Mucosa of stomach (tissue), 1 donor: ENCODE measurements at regions not wholly inside any gene's neighbourhood (a gene's known extent, or its start where the extent isn't known, plus 50 kb on each side); places are given as distances from the start of the nearest gene placed in this dataset.

ENCODE experiments used
- H3K27me3 ChIP-seq: one replicate; pipeline ENCODE4 v1.7.0; 2013; ENCODE audit warnings: mild to moderate bottlenecking, low read length; ENCODE audit not compliant: control insufficient read depth, insufficient read depth
- H3K36me3 ChIP-seq: one replicate; pipeline ENCODE4 v1.7.0; 2013; ENCODE audit warnings: low read length; ENCODE audit not compliant: control insufficient read depth, insufficient read depth
- H3K4me1 ChIP-seq: one replicate; pipeline ENCODE4 v1.7.0; 2013; ENCODE audit warnings: mild to moderate bottlenecking, low read length; ENCODE audit not compliant: control insufficient read depth, insufficient read depth
- H3K4me3 ChIP-seq: one replicate; pipeline ENCODE4 v1.7.0; 2013; ENCODE audit warnings: low read length
- H3K9ac ChIP-seq: one replicate; pipeline ENCODE4 v1.7.0; 2013; ENCODE audit warnings: mild to moderate bottlenecking, low read length, moderate library complexity
- H3K9me3 ChIP-seq: one replicate; pipeline ENCODE4 v1.7.0; 2013; ENCODE audit warnings: mild to moderate bottlenecking, low read length, moderate library complexity; ENCODE audit not compliant: control insufficient read depth
- donor health status: Pancreatic carcinoma.

DNA sequence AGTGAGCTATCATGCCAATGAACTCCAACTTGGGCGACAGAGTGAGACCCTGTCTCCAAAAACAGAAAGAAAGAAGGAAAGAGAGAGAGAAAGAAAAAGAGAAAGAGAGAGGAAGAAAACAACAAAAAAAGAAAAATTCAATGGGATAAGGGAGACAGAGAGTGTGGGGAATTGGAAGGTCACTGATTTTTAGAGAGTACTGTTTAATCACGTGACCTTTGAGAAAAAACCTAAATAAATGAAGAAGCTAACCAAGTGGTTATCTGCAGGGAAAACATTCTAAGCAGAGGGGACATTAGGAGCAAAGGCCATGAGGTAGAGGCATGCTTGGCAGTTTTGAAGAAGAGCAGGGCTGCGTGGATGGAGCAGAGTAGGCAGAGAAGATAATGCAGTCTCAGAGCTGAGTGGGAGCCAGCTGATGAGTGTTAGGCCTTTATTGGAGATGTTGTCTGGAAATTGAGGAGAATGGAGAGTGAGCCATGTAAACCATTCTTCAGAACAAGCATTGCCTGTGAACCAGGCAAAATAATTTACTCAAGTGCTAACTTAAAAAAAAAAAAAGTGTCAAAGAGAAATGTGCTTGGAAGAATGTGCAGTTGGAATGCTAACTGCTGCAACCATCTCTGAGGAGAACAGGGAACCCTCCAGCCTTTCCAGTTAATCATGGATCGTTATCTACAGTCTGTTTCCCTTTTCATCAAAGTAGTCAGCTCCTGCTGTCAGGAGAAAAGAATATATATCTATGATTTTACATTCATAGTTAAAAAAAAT is 377.3 kb upstream of the SEMA6D start:
- Histone ChIP-seq H3K27me3 (no peaks in the 10 kb centered on the region), H3K9ac (no peak overlapping the region)

DNA sequence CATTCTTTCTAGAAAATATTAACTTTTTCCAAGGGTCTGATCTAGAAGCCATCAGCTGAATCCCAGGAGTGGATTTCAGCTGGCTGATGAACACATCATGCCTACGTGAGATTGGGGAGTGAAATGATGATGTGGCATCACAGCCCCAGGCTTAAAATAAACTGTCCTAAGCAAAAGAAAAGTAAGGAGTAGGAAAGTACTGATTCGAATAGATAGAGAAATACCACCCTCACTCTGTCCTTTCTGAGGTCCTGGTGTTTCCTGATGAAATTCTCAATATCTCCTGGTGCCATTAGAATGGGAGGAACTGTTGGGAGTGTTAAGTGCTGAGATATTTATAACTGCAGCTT is 376.8 kb upstream of the SEMA6D start:
- Histone ChIP-seq H3K9me3 (no peaks in the 10 kb centered on the region), H3K4me3 (no peak overlapping the region), H3K36me3 (no peaks in the 10 kb centered on the region), H3K27me3 (no peaks in the 10 kb centered on the region), H3K9ac (no peak overlapping the region), H3K4me1 (no peaks in the 10 kb centered on the region)

More for the DNA sequence above, 377.3 kb upstream of the SEMA6D start:
- H3K4me1 ChIP-seq, result no peaks in the 10 kb centered on the region
- H3K36me3 ChIP-seq, result no peaks in the 10 kb centered on the region
- no peaks in the 10 kb centered on the region for H3K9me3 ChIP-seq
- H3K4me3 ChIP-seq, result no peak overlapping the region

DNA sequence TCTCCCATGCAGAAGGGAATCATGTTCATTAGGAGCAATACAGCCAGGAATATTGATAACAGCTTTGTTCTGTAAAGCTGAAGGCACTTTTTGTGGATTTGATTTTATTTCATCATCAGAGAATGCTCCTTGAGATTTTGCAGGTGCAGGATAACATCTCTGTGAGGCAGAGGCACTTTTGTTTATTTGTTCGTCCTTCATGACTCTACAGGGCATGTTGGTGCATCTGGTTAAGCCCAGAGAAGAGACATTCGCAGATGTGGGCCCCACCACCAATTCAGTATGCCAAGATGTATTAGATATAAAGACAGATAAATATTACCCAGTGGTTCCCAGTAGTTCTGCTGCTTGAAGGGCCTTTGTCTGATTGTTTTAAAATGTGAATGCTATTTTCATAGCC is 368.1 kb upstream of the SEMA6D start:
- no peak overlapping the region for H3K4me3 ChIP-seq
- no peaks in the 10 kb centered on the region for H3K4me1 ChIP-seq
- no peaks in the 10 kb centered on the region for H3K27me3 ChIP-seq
- no peaks in the 10 kb centered on the region for H3K36me3 ChIP-seq
- H3K9ac ChIP-seq, result no peak overlapping the region
- no peaks in the 10 kb centered on the region for H3K9me3 ChIP-seq

DNA sequence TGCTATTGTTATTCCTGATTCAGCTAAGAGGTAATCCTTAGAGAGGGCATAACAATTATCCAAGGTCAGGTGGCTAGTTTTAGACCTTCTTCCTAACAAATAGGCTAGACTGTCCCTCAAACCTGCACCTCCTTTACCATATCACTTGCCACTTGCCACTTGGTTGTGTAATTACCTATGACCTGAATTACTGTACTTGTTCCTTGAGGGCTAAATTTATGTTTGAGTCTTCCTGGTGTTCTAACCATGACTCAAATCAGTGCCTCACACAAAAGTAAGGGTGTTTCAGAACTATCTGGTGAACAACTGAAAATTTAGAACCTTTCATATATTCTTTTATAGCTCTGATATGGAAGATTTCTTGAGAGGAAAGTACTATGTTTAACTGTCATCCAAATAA is 365.8 kb upstream of the SEMA6D start:
- H3K9me3 ChIP-seq, result no peaks in the 10 kb centered on the region
- no peak overlapping the region for H3K4me3 ChIP-seq
- H3K9ac ChIP-seq, result no peak overlapping the region
- no peaks in the 10 kb centered on the region for H3K36me3 ChIP-seq
- no peaks in the 10 kb centered on the region for H3K27me3 ChIP-seq
- no peaks in the 10 kb centered on the region for H3K4me1 ChIP-seq

DNA sequence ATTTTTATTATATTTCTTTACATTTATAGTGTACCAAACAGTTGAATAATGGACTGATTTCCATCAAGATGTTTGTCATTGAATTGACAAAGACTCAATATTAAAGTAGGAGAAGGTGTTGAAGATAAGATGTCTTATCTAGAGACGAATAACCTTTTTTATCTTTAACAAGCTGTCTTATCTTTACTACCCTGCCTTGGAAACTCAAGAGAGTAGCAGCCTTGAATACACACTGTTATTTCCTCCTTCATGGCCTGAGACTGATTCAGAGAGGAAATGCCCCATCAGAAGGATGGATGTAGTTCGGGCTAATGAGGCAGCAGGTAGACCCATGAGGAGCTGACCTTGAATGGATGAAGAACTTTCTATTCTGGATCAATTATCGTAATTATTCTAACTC is 365.1 kb upstream of the SEMA6D start:
- Histone ChIP-seq H3K4me1 (no peaks in the 10 kb centered on the region), H3K9me3 (no peaks in the 10 kb centered on the region), H3K9ac (no peak overlapping the region)

DNA sequence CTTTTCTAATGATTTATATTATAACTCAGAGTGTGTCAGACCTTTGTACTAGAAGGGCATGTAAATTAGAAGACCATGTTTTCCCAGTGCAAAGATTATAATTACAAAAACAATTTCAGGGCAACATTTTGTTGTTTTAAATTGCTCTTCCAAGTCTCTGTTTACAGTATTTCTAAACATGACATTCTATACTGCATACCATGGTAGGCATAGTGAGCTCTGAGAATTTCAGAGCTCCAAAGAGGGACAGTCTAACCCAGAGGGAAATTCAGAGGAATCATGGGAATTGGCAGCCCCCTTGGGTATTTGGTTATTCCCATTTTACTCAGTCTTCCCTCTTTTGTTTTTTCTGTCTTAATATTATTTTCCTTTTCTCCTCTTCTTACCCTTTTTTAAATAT is 361.5 kb upstream of the SEMA6D start:
- Histone ChIP-seq H3K36me3 (no peaks in the 10 kb centered on the region), H3K4me1 (no peaks in the 10 kb centered on the region), H3K27me3 (no peaks in the 10 kb centered on the region), H3K9ac (no peak overlapping the region), H3K9me3 (no peaks in the 10 kb centered on the region), H3K4me3 (no peak overlapping the region)

More for the DNA sequence above, 365.1 kb upstream of the SEMA6D start:
- Histone ChIP-seq H3K27me3 (no peaks in the 10 kb centered on the region), H3K4me3 (no peak overlapping the region), H3K36me3 (no peaks in the 10 kb centered on the region)

DNA sequence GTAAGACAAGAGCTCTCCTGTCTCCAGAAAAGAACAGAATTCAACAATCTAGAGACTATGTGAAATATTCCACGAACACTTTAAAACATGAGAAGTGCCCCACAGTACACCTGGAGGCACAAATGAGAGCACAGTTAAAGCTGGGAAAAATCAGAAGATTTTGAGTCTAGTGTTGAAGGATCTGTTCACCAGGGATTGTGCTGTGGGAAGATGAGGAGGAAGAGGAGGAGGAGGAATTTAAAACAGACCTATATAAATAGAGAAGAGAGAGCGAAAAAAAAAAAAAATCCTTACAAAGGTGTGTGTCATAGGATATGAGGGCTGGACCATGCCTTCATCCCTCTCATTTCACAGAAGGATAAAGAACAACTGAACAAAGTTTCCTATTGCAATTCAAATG is 361.0 kb upstream of the SEMA6D start:
- H3K36me3 ChIP-seq, result no peaks in the 10 kb centered on the region
- no peaks in the 10 kb centered on the region for H3K4me1 ChIP-seq
- no peaks in the 10 kb centered on the region for H3K9me3 ChIP-seq
- no peaks in the 10 kb centered on the region for H3K27me3 ChIP-seq
- H3K4me3 ChIP-seq, result no peak overlapping the region
- no peak overlapping the region for H3K9ac ChIP-seq

DNA sequence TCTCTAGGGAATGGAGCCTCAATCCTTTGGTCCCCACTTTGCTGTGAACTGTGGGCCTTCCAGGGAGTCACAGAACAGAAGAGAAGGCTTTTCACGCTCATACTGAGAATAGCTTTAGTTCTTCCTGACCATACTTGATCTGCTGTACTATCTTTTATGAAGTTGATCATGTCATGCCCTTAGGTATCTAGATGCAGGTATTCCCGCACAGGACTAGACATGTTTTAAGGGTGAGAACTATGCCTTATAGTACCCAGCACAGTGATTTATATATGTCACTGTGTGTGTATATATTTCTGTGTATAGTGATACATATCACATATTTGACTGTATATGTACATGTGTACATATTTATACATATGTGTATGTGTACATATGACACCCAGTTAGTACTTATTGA is 358.4 kb upstream of the SEMA6D start:
- Histone ChIP-seq H3K4me1 (no peaks in the 10 kb centered on the region), H3K27me3 (no peaks in the 10 kb centered on the region), H3K36me3 (no peaks in the 10 kb centered on the region), H3K4me3 (no peak overlapping the region), H3K9ac (no peak overlapping the region), H3K9me3 (no peaks in the 10 kb centered on the region)

DNA sequence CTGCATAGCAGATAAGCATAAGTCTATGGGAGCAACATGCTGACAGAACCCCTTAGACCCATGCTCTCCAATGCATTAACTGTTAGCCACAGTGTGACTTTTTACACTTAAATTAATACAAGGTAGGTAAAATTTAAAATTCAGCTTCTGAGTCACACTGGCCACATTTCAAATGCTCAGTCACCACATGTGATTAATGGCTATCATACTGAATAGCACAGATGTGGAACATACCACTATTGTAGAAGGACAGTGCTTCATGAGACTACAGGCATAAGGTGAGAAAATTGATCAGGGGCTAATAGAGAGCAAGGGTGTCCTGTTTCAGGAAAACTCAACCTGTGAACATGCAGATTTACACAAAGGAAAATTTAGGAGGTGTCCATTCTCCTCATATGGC is 357.0 kb upstream of the SEMA6D start:
- H3K4me1 ChIP-seq, result no peaks in the 10 kb centered on the region
- H3K9me3 ChIP-seq, result no peaks in the 10 kb centered on the region
- no peak overlapping the region for H3K9ac ChIP-seq
- no peak overlapping the region for H3K4me3 ChIP-seq
- no peaks in the 10 kb centered on the region for H3K36me3 ChIP-seq
- H3K27me3 ChIP-seq, result no peaks in the 10 kb centered on the region

DNA sequence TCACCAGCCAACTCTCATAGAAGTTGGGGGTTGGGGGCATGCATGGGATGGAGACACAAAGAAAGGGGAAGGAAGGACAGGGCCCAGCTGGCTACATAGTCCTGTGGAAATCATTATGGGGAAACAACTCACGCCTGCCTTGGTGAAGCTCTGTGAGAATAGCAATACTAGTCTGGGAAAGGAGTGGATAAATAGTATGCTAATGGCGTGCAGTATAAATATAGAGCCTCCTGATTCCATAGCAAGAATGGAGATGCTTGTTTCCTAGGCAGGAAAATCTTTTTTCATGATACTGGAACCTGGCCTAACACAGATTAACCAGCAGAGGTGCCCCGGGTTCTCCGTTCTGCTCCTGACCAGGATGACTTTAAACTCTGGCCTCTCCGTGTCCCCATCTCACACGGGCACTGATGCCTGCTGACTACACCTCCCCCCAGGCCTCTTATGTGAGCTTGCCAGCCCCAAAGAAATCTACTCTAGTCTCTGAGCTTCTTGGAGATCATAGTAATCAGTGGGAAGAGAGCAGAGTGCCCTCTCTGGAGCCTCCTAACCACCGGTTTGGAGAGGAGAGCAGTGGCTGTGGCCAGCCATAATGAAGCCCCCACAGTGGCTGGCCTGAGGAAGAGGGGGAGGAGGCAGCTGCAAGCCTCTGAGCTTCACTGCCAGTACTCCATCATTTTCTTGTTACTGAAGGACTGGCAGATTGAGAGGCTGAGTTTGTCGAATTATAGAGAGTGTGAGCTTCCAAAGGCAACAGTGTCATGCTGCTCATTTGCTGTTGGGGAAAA is 355.0 kb upstream of the SEMA6D start:
- H3K4me3 ChIP-seq, result no peak overlapping the region
- H3K36me3 ChIP-seq, result no peaks in the 10 kb centered on the region

DNA sequence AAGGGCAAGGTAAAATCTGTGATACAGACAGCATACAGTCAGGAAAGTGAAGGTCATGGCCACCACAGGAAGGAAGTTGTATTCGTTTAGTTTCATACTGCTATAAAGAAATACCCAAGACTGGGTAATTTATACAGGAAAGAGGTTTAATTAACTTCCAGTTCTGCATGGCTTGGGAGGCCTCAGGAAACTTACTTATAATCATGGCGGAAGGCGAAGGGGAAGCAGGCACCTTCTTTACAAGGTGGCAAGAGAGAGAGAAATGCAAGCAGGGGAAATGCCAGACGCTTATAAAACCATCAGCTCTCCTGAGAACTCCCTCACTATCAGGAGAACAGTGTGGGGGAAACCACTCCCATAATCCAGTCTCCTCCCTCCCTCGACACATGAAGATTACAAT is 353.7 kb upstream of the SEMA6D start:
- no peaks in the 10 kb centered on the region for H3K36me3 ChIP-seq
- no peak overlapping the region for H3K9ac ChIP-seq
- H3K9me3 ChIP-seq, result no peaks in the 10 kb centered on the region
- H3K4me3 ChIP-seq, result no peak overlapping the region
- no peaks in the 10 kb centered on the region for H3K4me1 ChIP-seq
- no peaks in the 10 kb centered on the region for H3K27me3 ChIP-seq

More for the DNA sequence above, 355.0 kb upstream of the SEMA6D start:
- H3K9ac ChIP-seq, result no peak overlapping the region
- no peaks in the 10 kb centered on the region for H3K4me1 ChIP-seq
- H3K27me3 ChIP-seq, result no peaks in the 10 kb centered on the region
- no peaks in the 10 kb centered on the region for H3K9me3 ChIP-seq

DNA sequence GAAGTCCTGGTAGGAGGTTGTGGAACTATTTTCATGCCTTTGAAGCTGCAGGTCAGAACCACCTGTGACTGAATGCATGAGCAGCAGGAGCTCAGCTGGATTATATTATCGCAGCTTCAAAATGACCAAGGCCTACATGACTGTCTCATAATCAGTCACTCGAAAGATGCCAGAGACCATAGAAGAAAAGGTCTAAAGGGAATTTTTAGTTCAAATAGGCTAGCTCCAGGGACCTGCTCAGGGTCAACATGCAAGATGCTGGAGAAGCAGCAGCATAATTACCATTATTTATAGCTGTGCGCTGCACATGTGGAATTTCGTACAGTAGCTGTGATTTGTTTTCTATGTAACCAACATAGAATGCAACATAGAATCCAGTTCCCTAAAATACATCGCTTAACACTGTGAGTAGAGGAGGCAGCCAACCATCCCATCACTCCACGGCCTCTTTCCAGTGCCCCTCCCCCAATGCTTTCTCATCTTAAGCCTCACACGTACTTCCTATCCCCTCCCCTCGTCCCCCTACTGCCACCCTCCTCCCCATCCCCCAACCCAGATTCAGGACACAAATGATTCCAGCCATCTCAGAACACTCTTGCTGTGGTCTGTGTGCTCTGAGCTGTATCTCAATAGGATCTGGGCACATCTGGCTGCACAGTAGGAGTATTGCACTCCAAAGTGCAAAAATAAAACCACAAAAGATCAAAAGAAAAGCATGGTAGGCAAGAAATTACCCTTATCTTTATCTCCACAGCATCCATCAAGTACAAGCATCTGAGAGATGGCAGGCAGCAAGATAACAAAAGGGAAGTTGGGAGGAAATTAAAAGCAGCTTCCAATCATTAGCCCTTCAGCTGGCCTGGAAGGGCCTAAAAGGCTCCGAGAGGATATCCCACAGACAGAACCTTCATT is 352.8 kb upstream of the SEMA6D start:
- no peak overlapping the region for H3K4me3 ChIP-seq
- H3K27me3 ChIP-seq, result no peaks in the 10 kb centered on the region
- H3K36me3 ChIP-seq, result no peaks in the 10 kb centered on the region
- no peaks in the 10 kb centered on the region for H3K9me3 ChIP-seq
- no peaks in the 10 kb centered on the region for H3K4me1 ChIP-seq
- H3K9ac ChIP-seq, result no peak overlapping the region
